ENCODE measurements at regions not wholly inside any gene's neighbourhood (a gene's known extent, or its start where the extent isn't known, plus 50 kb on each side); places are given as distances from the start of the nearest gene placed in this dataset.

DNA sequence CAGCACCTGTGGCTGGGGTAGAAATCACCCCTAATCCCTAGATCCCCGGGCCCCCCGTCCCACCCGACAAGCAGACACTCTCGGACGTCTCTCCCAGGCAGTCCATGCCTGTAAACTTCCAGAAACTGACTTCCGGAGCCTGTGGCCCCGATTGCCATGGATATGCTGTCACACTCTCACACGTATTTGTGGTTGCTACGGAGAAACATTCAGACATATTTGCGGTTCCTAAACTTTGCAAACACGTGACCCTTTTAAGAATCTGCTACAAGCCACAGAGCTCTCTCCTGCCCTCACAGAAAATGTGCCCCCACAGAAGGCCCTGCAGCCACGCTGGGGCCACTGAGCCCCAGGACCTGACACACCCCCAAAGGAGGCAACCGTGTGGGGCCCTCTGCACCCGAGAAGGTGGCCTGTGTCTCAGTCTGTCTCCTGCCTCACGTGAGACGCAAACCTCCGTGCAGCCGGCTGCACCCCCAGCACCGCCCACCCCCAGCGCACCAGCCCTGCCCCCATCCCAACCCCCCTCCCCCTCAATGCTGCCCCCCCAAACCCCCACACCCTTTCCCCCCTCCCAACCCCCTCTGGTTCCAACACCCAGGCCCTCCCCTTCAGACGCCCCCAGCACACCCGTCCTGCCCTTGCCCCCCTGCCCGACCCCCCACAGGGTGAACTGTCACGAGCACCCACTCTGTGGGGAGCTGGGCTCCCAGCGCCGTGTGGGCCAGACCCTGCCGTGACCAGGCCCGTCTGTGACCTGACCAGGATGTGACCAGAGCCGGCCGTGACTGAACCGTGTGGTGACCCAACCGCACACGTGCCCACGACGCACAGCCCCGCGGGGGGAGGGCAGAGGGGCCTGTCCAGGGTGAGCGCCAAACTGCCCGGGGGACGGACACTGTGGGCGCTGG is 66.3 kb upstream of the METRNL start:
- H3K27ac ChIP-seq: no peak overlapping the region
- no peaks in the 10 kb centered on the region for H3K4me1 ChIP-seq (replicated peaks in 1 of 2)
- H3K36me3 ChIP-seq (replicated peaks in 1 of 2): no peaks in the 10 kb centered on the region
- WGBS, 4 donors: 90 to 96% (median 92%) methylated on average over 13 to 41 of the region's 41 CpGs
- TF ChIP-seq, protein P1, sequence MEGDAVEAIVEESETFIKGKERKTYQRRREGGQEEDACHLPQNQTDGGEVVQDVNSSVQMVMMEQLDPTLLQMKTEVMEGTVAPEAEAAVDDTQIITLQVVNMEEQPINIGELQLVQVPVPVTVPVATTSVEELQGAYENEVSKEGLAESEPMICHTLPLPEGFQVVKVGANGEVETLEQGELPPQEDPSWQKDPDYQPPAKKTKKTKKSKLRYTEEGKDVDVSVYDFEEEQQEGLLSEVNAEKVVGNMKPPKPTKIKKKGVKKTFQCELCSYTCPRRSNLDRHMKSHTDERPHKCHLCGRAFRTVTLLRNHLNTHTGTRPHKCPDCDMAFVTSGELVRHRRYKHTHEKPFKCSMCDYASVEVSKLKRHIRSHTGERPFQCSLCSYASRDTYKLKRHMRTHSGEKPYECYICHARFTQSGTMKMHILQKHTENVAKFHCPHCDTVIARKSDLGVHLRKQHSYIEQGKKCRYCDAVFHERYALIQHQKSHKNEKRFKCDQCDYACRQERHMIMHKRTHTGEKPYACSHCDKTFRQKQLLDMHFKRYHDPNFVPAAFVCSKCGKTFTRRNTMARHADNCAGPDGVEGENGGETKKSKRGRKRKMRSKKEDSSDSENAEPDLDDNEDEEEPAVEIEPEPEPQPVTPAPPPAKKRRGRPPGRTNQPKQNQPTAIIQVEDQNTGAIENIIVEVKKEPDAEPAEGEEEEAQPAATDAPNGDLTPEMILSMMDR (IDR thresholded peaks at IDR 0.05): no peak
- no peak for TF ChIP-seq POLR2A (IDR thresholded peaks at IDR 0.05)
- no peaks in the 10 kb centered on the region for H3K9me3 ChIP-seq (replicated peaks in 1 of 3)
- no peak overlapping the region for H3K4me3 ChIP-seq
- no peaks in the 10 kb centered on the region for H3K27me3 ChIP-seq
- intact Hi-C loops (cut with DNase I): no loop called here
- no peak for DNase-seq

DNA sequence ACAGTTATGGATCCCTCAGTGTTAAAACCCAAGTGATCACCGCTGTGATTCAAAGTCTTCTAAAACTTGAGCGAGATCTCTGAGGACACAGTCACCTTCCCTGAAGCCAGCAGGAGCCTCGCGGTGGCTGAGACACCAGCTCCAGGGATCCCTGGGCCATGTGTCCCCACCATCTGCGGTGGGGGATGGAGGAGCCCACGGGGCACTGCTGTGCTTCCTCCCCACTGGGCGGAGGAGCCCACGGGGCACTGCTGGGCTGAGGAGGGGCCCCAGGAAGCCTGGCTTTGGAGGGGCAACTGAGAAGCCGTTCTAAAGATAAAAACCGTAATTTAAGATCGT is 65.7 kb upstream of the METRNL start:
- no peaks in the 10 kb centered on the region for H3K36me3 ChIP-seq (replicated peaks in 1 of 2)
- no peak overlapping the region for H3K27ac ChIP-seq
- H3K4me1 ChIP-seq (replicated peaks in 1 of 2): no peaks in the 10 kb centered on the region
- no peak overlapping the region for H3K4me3 ChIP-seq
- WGBS, 4 donors: 88 to 95% (median 91%) methylated on average over 8 to 11 of the region's 11 CpGs
- no peaks in the 10 kb centered on the region for H3K9me3 ChIP-seq (replicated peaks in 1 of 3)
- no peaks in the 10 kb centered on the region for H3K27me3 ChIP-seq
- no peak for TF ChIP-seq POLR2A (IDR thresholded peaks at IDR 0.05)
- TF ChIP-seq, protein P1 (IDR thresholded peaks at IDR 0.05): no peak
- intact Hi-C loops (cut with DNase I): no loop called here
- DNase-seq: no peak

DNA sequence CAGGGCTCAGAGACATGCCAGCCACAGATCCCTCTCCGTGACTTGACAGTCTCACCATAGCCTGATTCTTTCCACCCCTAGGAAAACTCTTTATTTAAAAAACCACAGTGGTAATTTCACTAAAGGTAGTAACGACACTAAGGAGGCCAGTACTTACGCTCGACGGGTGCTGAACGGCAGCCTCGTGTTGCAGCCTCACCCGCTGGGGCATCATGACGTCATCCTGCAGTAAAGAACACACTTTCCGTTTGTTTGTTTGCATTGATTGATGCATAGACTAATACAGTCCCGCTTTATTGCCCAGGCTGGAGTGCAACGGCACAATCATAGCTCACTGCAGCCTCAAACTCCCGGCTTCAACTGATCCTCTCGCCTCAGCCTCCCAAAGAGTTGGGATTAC is 65.1 kb upstream of the METRNL start:
- Histone ChIP-seq H3K4me3 (no peak overlapping the region), H3K36me3 (replicated peaks in 1 of 2) (no peaks in the 10 kb centered on the region), H3K4me1 (replicated peaks in 1 of 2) (no peaks in the 10 kb centered on the region), H3K27me3 (no peaks in the 10 kb centered on the region), H3K27ac (no peak overlapping the region), H3K9me3 (replicated peaks in 1 of 3) (no peaks in the 10 kb centered on the region)
- intact Hi-C loops (cut with DNase I): no loop called here
- 94 to 98% (median 96%) methylated on average over 14 of the region's 14 CpGs for WGBS, 4 donors
- TF ChIP-seq POLR2A (IDR thresholded peaks at IDR 0.05): no peak
- TF ChIP-seq, protein P1 (IDR thresholded peaks at IDR 0.05): no peak
- no peak for DNase-seq

DNA sequence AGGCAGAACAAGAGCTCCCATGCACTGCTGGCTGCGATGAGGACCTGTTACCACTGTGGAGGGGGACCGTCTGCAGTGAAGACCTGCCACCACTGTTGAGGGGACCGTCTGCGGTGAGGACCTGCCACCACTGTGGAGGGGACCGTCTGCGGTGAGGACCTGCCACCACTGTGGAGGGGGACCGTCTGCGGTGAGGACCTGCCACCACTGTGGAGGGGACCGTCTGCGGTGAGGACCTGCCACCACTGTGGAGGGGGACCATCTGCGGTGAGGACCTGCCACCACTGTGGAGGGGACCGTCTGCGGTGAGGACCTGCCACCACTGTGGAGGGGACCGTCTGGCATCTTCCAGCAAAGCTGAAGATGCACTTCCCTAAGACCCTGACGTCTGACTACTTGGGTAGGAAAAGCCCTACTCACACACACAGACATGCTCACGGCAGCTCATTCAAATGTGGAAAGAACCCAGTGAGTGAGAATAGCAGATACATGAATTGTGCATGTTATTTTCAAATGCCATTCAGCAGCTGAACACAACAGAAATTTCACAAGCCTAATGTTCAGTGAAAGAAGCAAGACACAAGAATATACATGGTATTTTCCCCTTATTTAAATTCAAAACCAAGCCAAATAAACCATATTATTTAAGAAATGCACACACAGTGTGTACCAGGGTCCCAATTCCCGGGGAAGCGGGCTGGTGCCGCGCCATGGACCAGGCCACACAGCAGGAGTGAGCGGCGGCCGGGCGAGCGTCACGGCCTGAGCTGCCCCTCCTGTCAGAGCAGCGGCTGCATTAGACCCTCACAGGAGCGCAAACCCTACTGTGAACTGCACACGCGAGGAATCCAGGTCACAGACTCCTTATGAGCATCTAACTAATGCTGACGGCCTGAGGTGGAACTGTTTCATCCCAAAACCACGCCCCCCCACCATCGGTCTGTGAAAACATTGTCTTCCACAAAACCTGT is 64.2 kb upstream of the METRNL start:
- WGBS, 4 donors: 94 to 96% (median 95%) methylated on average over 23 to 33 of the region's 33 CpGs
- no peaks in the 10 kb centered on the region for H3K4me1 ChIP-seq (replicated peaks in 1 of 2)
- no peaks in the 10 kb centered on the region for H3K27me3 ChIP-seq
- no peak overlapping the region for H3K4me3 ChIP-seq
- DNase-seq: no peak
- no peaks in the 10 kb centered on the region for H3K36me3 ChIP-seq (replicated peaks in 1 of 2)
- H3K9me3 ChIP-seq (replicated peaks in 1 of 3): no peaks in the 10 kb centered on the region
- intact Hi-C loops (cut with DNase I): no loop called here
- TF ChIP-seq, protein P1 (IDR thresholded peaks at IDR 0.05): no peak
- no peak for TF ChIP-seq POLR2A (IDR thresholded peaks at IDR 0.05)
- no peak overlapping the region for H3K27ac ChIP-seq

All from adrenal gland (tissue), 9 donors.